Esophagus muscularis mucosa (tissue), 4 donors: ENCODE measurements at regions not wholly inside any gene's neighbourhood (a gene's known extent, or its start where the extent isn't known, plus 50 kb on each side); places are given as distances from the start of the nearest gene placed in this dataset.

ENCODE experiments used
- CTCF ChIP-seq, 3 experiments: fragments of 200-600 bp in 2 of 3; fragments of 450-650 bp in 1 of 3; sonication (generic) in 2 of 3; IDR thresholded peaks; one replicate each; pipeline ENCODE4 v1.5.1; 2017 to 2019; ENCODE audit warnings: antibody characterized with exemption in 3 of 3, mild to moderate bottlenecking in 2 of 3, moderate library complexity in 1 of 3
- EP300 ChIP-seq: sonication (generic); formaldehyde crosslinking; IDR thresholded peaks from one replicate; pipeline ENCODE4 v1.6.1; 2017; ENCODE audit warnings: antibody characterized with exemption
- POLR2A ChIP-seq: fragments of 450-650 bp; IDR thresholded peaks from one replicate; pipeline ENCODE4 v1.6.1; 2017; ENCODE audit warnings: antibody characterized with exemption, moderate library complexity, mild to moderate bottlenecking, low read depth
- POLR2AphosphoS5 ChIP-seq, 2 donors: sonication (generic); formaldehyde crosslinking; IDR thresholded peaks; one replicate each; pipeline ENCODE4 v1.6.1; 2017; ENCODE audit warnings: antibody characterized with exemption in 2 of 2

- TF ChIP-seq CTCF (IDR thresholded peaks at IDR 0.05) (no peak), EP300 (no peak), POLR2A (no peak), POLR2AphosphoS5 (IDR thresholded peaks at IDR 0.05) (no peak)
Observed at GRCh38 chr11:38208951-38209350, 1610.9 kb upstream of the RAG2 start.
